Bronchial epithelial cell (primary cell): ENCODE measurements at regions not wholly inside any gene's neighbourhood (a gene's known extent, or its start where the extent isn't known, plus 50 kb on each side); places are given as distances from the start of the nearest gene placed in this dataset.

Source experiments
- DNase-seq: peaks from one replicate; pipeline ENCODE4 v3.0.0-alpha.2; 2010; ENCODE audit warnings: low read depth
- FAIRE-seq: peaks from 2 replicates; lab custom pipeline; 2011; peaks lifted over from hg19 to GRCh38; lab: Jason Lieb, UNC
- H3K27me3 ChIP-seq: 2 replicates; pipeline ENCODE4 v1.5.1; 2011; ENCODE audit warnings: low read length; ENCODE audit not compliant: control insufficient read depth, insufficient read depth
- H3K36me3 ChIP-seq: 2 replicates; pipeline ENCODE4 v1.5.1; 2011; ENCODE audit warnings: low read length; ENCODE audit not compliant: control insufficient read depth, insufficient read depth
- H3K4me3 ChIP-seq: 2 replicates; pipeline ENCODE4 v1.5.1; 2011; ENCODE audit warnings: mild to moderate bottlenecking, low read depth, low read length, control low read depth
- TF ChIP-seq, protein P1 (sequence below): IDR thresholded peaks from 2 replicates; pipeline ENCODE4 v1.5.1; 2011; ENCODE audit warnings: mild to moderate bottlenecking, moderate library complexity, low read length, control low read depth, inconsistent platforms; ENCODE audit not compliant: insufficient read depth, severe bottlenecking

DNA sequence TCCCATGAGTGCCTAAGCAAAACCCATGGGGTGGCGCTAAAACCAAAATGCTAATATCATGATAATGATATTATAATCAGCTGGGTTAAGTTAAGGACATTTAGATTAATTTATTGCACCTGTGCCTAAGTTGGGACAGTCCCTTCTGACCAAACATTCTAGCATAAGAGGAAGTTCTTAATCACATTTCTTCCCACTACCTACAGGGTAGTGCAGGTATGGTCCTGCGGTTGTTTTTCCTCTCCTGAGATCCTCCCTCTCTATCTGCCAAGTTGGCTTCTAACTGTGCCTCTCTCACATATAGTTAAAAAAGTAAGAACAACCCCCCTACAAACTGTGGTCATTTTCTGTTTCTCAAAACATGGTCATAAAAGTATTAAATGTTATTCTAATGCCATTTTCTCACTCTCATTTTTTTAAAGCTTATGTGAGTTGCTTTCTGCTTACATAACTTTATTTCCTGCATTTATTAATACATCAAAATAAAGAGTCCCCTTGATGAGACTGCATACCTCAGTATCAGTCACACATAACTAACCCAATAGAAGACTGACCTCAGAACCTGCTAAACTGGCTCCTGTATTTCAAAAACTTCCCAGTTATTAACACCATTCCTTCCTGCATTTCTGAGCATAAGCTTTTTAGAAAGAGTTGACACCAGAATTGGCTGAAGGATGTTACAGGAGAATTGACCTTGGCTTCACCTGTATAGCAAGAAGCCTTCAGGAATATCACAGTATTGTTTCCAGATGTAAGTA, 1332.5 kb downstream of the FSTL5 start:
- FAIRE-seq (no peak), DNase-seq (peak; percentile 63)
- no peaks in the 10 kb centered on the region for H3K27me3 ChIP-seq
- H3K4me3 ChIP-seq, result no peak overlapping the region
- TF ChIP-seq, protein P1, sequence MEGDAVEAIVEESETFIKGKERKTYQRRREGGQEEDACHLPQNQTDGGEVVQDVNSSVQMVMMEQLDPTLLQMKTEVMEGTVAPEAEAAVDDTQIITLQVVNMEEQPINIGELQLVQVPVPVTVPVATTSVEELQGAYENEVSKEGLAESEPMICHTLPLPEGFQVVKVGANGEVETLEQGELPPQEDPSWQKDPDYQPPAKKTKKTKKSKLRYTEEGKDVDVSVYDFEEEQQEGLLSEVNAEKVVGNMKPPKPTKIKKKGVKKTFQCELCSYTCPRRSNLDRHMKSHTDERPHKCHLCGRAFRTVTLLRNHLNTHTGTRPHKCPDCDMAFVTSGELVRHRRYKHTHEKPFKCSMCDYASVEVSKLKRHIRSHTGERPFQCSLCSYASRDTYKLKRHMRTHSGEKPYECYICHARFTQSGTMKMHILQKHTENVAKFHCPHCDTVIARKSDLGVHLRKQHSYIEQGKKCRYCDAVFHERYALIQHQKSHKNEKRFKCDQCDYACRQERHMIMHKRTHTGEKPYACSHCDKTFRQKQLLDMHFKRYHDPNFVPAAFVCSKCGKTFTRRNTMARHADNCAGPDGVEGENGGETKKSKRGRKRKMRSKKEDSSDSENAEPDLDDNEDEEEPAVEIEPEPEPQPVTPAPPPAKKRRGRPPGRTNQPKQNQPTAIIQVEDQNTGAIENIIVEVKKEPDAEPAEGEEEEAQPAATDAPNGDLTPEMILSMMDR, result no peak
- no peaks in the 10 kb centered on the region for H3K36me3 ChIP-seq

DNA sequence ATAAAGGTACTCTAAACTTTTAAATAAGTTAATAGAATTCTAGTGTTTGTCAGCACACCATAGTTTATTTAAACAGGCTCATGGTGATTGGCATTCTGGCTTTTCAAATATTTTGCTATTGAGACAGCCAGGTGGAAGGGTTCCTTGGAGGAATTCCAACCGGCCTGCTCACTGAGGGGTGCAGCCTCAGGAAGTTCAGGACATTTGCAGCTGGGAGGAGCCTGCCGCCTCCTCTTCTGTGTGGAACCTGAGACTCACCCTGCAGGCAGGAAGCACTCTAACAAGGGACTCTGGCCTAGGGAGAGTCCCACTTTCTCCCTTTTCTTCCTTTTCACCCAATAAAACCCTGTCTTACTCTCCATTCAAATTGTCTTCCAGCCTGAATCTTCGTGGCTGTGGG, 1328.0 kb downstream of the FSTL5 start:
- FAIRE-seq (no peak), DNase-seq (peak; percentile 87)
- H3K27me3 ChIP-seq, result no peaks in the 10 kb centered on the region
- TF ChIP-seq, protein P1, result no peak
- H3K4me3 ChIP-seq, result no peak overlapping the region
- no peaks in the 10 kb centered on the region for H3K36me3 ChIP-seq

DNA sequence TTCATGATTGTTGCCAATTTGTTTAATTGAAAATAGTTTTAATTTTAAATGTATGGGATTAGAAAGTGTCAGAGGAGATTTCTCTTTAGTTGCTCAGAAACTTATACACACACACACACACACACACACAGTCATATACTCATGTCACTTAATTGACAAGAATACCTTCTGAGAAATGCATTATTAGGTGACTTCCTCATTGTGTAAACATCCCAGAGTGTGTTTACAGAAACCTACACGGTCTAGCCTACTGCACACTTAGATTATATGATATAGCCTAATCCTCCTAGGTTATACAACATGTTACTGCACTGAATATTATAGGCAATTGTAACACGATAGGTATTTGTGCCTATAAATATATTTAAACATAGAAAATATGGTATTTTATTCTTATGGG, 1327.4 kb downstream of the FSTL5 start:
- TF ChIP-seq, protein P1, result no peak
- FAIRE-seq (no peak), DNase-seq (peak; percentile 28)
- Histone ChIP-seq H3K36me3 (no peaks in the 10 kb centered on the region), H3K27me3 (no peaks in the 10 kb centered on the region), H3K4me3 (no peak overlapping the region)

DNA sequence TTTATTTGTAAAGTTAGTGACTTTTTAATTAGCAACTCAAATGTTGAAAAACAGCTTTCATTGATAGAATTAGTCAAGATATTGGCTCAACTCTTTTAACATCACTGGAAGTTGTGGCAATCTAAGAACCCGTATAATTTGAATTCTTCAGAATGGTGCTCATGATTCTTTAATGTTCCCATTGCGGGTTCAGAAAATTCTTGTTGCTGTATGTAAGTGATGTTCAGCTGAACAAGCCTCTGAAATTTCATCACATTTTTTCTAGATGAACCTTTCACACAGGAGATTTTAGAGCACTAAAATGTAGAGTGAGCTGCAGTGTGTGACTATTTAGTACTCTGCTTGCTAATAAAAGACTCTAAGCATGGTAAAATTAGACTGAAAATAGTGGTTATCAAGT, 1317.7 kb downstream of the FSTL5 start:
- no peak for FAIRE-seq
- no peak for DNase-seq
- H3K36me3 ChIP-seq, result no peaks in the 10 kb centered on the region
- TF ChIP-seq, protein P1, result no peak
- H3K4me3 ChIP-seq, result no peak overlapping the region
- H3K27me3 ChIP-seq, result no peaks in the 10 kb centered on the region

DNA sequence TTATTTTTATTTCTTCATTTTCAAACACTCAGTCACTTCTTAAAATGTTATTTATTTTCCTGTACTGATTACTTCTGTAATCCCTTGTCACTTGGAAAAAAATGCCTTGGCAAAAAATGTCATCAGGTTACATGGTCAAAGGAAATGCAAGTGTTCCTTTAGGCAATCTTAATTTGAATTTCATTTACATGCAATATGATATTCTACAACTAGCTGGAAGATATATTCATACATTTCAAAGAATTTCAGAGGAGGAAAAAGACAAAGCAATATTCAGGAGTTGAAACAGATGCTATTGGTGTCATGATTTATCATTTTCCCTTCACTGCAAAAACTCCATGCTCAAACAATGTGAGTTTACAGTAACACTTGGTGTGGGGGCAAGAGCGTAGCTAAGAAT, 1316.6 kb downstream of the FSTL5 start:
- Histone ChIP-seq H3K36me3 (no peaks in the 10 kb centered on the region), H3K27me3 (no peaks in the 10 kb centered on the region), H3K4me3 (no peak overlapping the region)
- no peak for DNase-seq
- no peak for FAIRE-seq
- TF ChIP-seq, protein P1, result no peak

DNA sequence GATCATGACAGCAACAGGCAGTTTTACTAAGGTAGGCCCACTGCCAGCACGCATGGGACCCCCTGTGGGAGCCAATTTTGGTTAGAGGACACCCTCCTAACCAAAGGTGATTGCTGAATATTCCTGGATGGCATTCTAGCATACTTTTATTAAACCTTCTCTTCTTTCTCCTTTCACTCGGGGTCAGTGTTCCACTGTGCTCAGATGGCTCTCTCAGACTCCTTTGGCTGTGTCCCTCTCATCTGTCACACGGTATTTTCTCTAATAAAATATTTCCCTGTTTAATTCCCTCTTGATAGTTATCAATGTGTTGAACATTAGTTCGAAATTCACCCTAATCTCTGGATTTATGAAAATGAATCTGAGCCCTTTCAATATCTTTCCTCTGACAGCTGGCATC, 1315.3 kb downstream of the FSTL5 start:
- no peak overlapping the region for H3K4me3 ChIP-seq
- no peak for DNase-seq
- TF ChIP-seq, protein P1, result no peak
- H3K27me3 ChIP-seq, result no peaks in the 10 kb centered on the region
- H3K36me3 ChIP-seq, result no peaks in the 10 kb centered on the region
- FAIRE-seq, result no peak
